DOHH2 (cell line): ENCODE measurements at regions not wholly inside any gene's neighbourhood (a gene's known extent, or its start where the extent isn't known, plus 50 kb on each side); places are given as distances from the start of the nearest gene placed in this dataset.

ENCODE experiments used
- H3F3A ChIP-seq: fragments of 200-600 bp; sonication (generic), shearing (Covaris generic); 2 replicates; pipeline ENCODE4 v1.6.0; 2016; ENCODE audit warnings: antibody characterized with exemption, mild to moderate bottlenecking; ENCODE audit not compliant: control insufficient read depth, insufficient read depth
- H3K27ac ChIP-seq: fragments of 200-600 bp; sonication (generic); 2 replicates; pipeline ENCODE4 v1.5.1; 2014; ENCODE audit warnings: low read depth, mild to moderate bottlenecking, low read length, moderate library complexity
- H3K27me3 ChIP-seq: fragments of 200-600 bp; sonication (generic); 2 replicates; pipeline ENCODE4 v1.6.1; 2014; ENCODE audit warnings: mild to moderate bottlenecking, low read length, mixed read lengths; ENCODE audit not compliant: control insufficient read depth
- H3K36me3 ChIP-seq: fragments of 200-600 bp; sonication (generic); 2 replicates; pipeline ENCODE4 v1.6.1; 2014; ENCODE audit warnings: mild to moderate bottlenecking, low read length, moderate library complexity, mixed read lengths; ENCODE audit not compliant: control insufficient read depth
- H3K4me1 ChIP-seq: fragments of 200-600 bp; sonication (generic); 2 replicates; pipeline ENCODE4 v1.6.1; 2014; ENCODE audit warnings: mild to moderate bottlenecking, low read length, mixed read lengths; ENCODE audit not compliant: control insufficient read depth
- H3K4me2 ChIP-seq: fragments of 200-600 bp; sonication (generic); 2 replicates; pipeline ENCODE4 v1.6.0; 2014; ENCODE audit warnings: mild to moderate bottlenecking, low read length, moderate library complexity
- H3K4me3 ChIP-seq: fragments of 200-600 bp; sonication (generic); 2 replicates; pipeline ENCODE4 v1.5.1; 2014; ENCODE audit warnings: mild to moderate bottlenecking, low read length, mixed read lengths
- H3K79me2 ChIP-seq: fragments of 200-600 bp; sonication (generic); 2 replicates; pipeline ENCODE4 v1.6.1; 2014; ENCODE audit warnings: mild to moderate bottlenecking, low read length, mixed read lengths; ENCODE audit not compliant: control insufficient read depth
- H3K9me2 ChIP-seq: fragments of 200-600 bp; sonication (generic); replicated peaks from 2 replicates; pipeline ENCODE4 v1.6.1; 2014; ENCODE audit warnings: mild to moderate bottlenecking, low read length, mixed read lengths; ENCODE audit not compliant: control insufficient read depth
- H3K9me3 ChIP-seq: fragments of 200-600 bp; sonication (generic); 2 replicates; pipeline ENCODE4 v1.6.1; 2014; ENCODE audit warnings: antibody characterized with exemption, low read length, mixed read lengths; ENCODE audit not compliant: control insufficient read depth, insufficient read depth
- H4K20me1 ChIP-seq: fragments of 200-600 bp; sonication (generic); 2 replicates; pipeline ENCODE4 v1.6.0; 2014; ENCODE audit warnings: low read depth, mild to moderate bottlenecking, antibody characterized with exemption, low read length, moderate library complexity; ENCODE audit not compliant: control insufficient read depth, insufficient read depth
- CTCF ChIP-seq: fragments of 200-600 bp; sonication (generic); IDR thresholded peaks from one replicate; pipeline ENCODE4 v1.5.1; 2014; ENCODE audit warnings: antibody characterized with exemption, mild to moderate bottlenecking, low read depth, low read length; ENCODE audit not compliant: poor library complexity, severe bottlenecking
- EZH2phosphoT487 ChIP-seq: fragments of 200-600 bp; sonication (generic); IDR thresholded peaks from 2 replicates; pipeline ENCODE4 v1.6.1; 2017; ENCODE audit warnings: borderline replicate concordance, mild to moderate bottlenecking, antibody characterized with exemption, low read length, moderate library complexity, mixed read lengths

GRCh38 chr5:163943546-163943945 is 438.1 kb downstream of the MAT2B start:
- Histone ChIP-seq H3K9me2 (no peaks in the 10 kb centered on the region), H3K79me2 (no peaks in the 10 kb centered on the region), H3K36me3 (no peaks in the 10 kb centered on the region), H3K27me3 (no peaks in the 10 kb centered on the region), H3K9me3 (no peaks in the 10 kb centered on the region), H3K4me2 (no peak overlapping the region), H4K20me1 (no peaks in the 10 kb centered on the region), H3F3A (no peaks in the 10 kb centered on the region), H3K4me3 (no peak overlapping the region), H3K27ac (no peak overlapping the region), H3K4me1 (peaks cover 13% of the 10 kb centered on the region)
- TF ChIP-seq EZH2phosphoT487 (no peak), CTCF (no peak)

GRCh38 chr5:163944738-163945137 is 439.3 kb downstream of the MAT2B start:
- Histone ChIP-seq H3K4me3 (no peak overlapping the region), H3K27ac (no peak overlapping the region), H4K20me1 (no peaks in the 10 kb centered on the region), H3K36me3 (no peaks in the 10 kb centered on the region), H3K4me1 (peaks cover 13% of the 10 kb centered on the region), H3K4me2 (no peak overlapping the region), H3K27me3 (no peaks in the 10 kb centered on the region), H3K79me2 (no peaks in the 10 kb centered on the region), H3K9me2 (no peaks in the 10 kb centered on the region), H3K9me3 (no peaks in the 10 kb centered on the region), H3F3A (no peaks in the 10 kb centered on the region)
- no peak for TF ChIP-seq CTCF
- TF ChIP-seq EZH2phosphoT487: no peak

GRCh38 chr5:163947848-163948666 is 442.6 kb downstream of the MAT2B start:
- Histone ChIP-seq H3K27me3 (no peaks in the 10 kb centered on the region), H3K79me2 (no peaks in the 10 kb centered on the region), H3K9me2 (no peaks in the 10 kb centered on the region), H3K4me3 (no peak overlapping the region), H3K4me2 (no peak overlapping the region), H3K27ac (no peak overlapping the region), H4K20me1 (no peaks in the 10 kb centered on the region), H3K36me3 (no peaks in the 10 kb centered on the region), H3K9me3 (no peaks in the 10 kb centered on the region), H3K4me1 (no peaks in the 10 kb centered on the region), H3F3A (no peaks in the 10 kb centered on the region)
- TF ChIP-seq EZH2phosphoT487: no peak
- no peak for TF ChIP-seq CTCF
